Endothelial cell of umbilical vein (primary cell): ENCODE measurements at regions not wholly inside any gene's neighbourhood (a gene's known extent, or its start where the extent isn't known, plus 50 kb on each side); places are given as distances from the start of the nearest gene placed in this dataset.

ENCODE experiments used
- EZH2 ChIP-seq: IDR thresholded peaks from 2 replicates; pipeline ENCODE4 v1.6.1; 2012; ENCODE audit warnings: borderline replicate concordance, low read depth, mild to moderate bottlenecking, moderate library complexity, low read length, inconsistent platforms; ENCODE audit not compliant: severe bottlenecking
- FOS ChIP-seq: IDR thresholded peaks from 2 replicates; pipeline ENCODE4 v1.6.1; 2011; ENCODE audit warnings: mild to moderate bottlenecking, low read length, moderate library complexity, borderline replicate concordance; ENCODE audit not compliant: insufficient read depth
- MYC ChIP-seq: IDR thresholded peaks from one replicate; pipeline ENCODE4 v1.6.1; 2011; ENCODE audit warnings: mild to moderate bottlenecking, low read depth, low read length
- POLR2A ChIP-seq: IDR thresholded peaks from 2 replicates; pipeline ENCODE4 v1.6.1; 2012; ENCODE audit warnings: low read depth, mild to moderate bottlenecking, control low read depth, low read length
- POLR2AphosphoS5 ChIP-seq: IDR thresholded peaks from 2 replicates; pipeline ENCODE4 v1.6.1; 2012; ENCODE audit warnings: low read depth, mild to moderate bottlenecking, control low read depth, low read length, moderate library complexity; ENCODE audit not compliant: insufficient read depth
- TF ChIP-seq, protein P1 (sequence below), 2 donors: IDR thresholded peaks; 1 replicate in 1 of 2; 2 replicates in 1 of 2; pipeline ENCODE4 v1.5.1; 2011; ENCODE audit warnings: low read length in 2 of 2, mild to moderate bottlenecking in 2 of 2, moderate library complexity in 2 of 2, control low read depth in 1 of 2, inconsistent platforms in 1 of 2, low read depth in 1 of 2; ENCODE audit not compliant: insufficient read depth in 1 of 2; ENCODE audit errors: extremely low read depth in 1 of 2
- TF ChIP-seq, protein P2 (sequence below): IDR thresholded peaks from 2 replicates; pipeline ENCODE4 v1.6.1; 2011; ENCODE audit not compliant: insufficient read depth, insufficient read length

DNA sequence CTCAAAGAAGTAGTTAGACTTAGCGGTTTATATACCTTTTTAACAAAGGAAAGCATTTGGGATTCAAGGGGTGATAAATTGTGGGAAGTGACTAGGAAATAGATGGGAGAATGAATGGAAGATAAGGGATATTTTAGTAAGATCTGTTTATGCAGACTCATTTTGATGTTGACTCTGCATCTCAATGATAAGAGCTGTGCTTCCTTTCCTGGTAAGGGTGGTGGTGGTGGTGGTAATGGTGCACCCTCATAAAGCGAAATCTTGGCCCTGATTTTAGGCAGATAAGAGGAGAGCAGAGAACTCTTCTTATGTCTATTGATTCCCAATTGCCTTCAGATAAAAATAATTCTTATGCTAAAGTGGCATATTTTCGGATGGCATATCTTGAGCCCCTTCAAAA is 197.1 kb downstream of the SPRY1 start:
- TF ChIP-seq, protein P1, sequence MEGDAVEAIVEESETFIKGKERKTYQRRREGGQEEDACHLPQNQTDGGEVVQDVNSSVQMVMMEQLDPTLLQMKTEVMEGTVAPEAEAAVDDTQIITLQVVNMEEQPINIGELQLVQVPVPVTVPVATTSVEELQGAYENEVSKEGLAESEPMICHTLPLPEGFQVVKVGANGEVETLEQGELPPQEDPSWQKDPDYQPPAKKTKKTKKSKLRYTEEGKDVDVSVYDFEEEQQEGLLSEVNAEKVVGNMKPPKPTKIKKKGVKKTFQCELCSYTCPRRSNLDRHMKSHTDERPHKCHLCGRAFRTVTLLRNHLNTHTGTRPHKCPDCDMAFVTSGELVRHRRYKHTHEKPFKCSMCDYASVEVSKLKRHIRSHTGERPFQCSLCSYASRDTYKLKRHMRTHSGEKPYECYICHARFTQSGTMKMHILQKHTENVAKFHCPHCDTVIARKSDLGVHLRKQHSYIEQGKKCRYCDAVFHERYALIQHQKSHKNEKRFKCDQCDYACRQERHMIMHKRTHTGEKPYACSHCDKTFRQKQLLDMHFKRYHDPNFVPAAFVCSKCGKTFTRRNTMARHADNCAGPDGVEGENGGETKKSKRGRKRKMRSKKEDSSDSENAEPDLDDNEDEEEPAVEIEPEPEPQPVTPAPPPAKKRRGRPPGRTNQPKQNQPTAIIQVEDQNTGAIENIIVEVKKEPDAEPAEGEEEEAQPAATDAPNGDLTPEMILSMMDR (IDR thresholded peaks at IDR 0.05; ENCODE audit: extremely low read depth in 1 of 2, insufficient read depth in 1 of 2, low read depth in 1 of 2, low read length in 2 of 2), result no peak
- TF ChIP-seq MYC, result no peak
- no peak for TF ChIP-seq POLR2A
- TF ChIP-seq EZH2, result no peak
- no peak for TF ChIP-seq POLR2AphosphoS5
- TF ChIP-seq FOS, result no peak
- TF ChIP-seq, protein P2, sequence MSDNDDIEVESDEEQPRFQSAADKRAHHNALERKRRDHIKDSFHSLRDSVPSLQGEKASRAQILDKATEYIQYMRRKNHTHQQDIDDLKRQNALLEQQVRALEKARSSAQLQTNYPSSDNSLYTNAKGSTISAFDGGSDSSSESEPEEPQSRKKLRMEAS, result no peak
